ENCODE measurements at regions not wholly inside any gene's neighbourhood (a gene's known extent, or its start where the extent isn't known, plus 50 kb on each side); places are given as distances from the start of the nearest gene placed in this dataset.

DNA sequence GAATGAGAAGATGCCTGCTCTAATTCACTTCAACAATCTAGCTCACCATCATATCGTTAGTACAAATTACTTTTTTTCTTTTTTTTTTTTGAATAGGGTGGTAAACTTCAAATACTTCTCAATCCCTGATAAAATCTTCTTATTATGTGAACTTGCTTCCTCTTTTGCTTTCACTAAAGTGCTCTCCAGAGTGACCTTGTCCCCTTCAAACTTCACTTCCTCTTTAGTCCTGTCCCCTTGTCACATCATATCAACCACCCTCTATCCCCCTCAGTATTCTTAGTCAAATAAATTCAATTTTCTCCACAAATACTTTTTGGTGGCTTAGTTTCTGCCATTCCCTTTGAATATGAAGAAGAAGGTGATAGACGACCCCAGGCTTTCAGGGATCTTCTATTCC lies 124.9 kb upstream of the PLXNA2 start:
- H3K4me3 ChIP-seq (ENCODE audit: low read depth, low read length), result no peak overlapping the region
- DNase-seq (ENCODE audit: low read depth, low spot score), result no peak
- TF ChIP-seq, protein P1, sequence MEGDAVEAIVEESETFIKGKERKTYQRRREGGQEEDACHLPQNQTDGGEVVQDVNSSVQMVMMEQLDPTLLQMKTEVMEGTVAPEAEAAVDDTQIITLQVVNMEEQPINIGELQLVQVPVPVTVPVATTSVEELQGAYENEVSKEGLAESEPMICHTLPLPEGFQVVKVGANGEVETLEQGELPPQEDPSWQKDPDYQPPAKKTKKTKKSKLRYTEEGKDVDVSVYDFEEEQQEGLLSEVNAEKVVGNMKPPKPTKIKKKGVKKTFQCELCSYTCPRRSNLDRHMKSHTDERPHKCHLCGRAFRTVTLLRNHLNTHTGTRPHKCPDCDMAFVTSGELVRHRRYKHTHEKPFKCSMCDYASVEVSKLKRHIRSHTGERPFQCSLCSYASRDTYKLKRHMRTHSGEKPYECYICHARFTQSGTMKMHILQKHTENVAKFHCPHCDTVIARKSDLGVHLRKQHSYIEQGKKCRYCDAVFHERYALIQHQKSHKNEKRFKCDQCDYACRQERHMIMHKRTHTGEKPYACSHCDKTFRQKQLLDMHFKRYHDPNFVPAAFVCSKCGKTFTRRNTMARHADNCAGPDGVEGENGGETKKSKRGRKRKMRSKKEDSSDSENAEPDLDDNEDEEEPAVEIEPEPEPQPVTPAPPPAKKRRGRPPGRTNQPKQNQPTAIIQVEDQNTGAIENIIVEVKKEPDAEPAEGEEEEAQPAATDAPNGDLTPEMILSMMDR (IDR thresholded peaks at IDR 0.05; ENCODE audit: insufficient read depth, low read length, missing control alignments), result no peak
- ChIA-PET CTCF (no interaction called here), POLR2A (no interaction called here)

DNA sequence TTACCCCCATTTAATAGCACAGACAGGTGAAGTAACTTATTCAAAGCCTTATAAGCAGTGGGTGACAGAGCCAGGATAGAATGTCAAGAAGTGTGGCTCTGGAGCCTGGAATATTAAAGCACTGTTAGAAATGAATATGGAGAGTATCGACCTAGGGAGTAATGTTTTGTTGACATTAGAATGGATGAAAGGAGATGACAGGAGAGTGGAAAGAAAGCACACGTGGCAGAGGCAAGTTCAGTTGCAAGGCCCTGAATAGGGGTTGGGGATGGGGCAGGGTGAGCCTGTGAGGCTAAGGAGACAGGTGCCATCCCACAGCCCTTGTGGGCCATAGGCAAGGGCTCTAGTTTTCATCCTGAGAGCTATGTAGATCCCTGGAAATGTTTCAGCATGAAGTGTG lies 125.5 kb upstream of the PLXNA2 start:
- ChIA-PET POLR2A (no interaction called here), CTCF (no interaction called here)
- no peak for DNase-seq (ENCODE audit: low read depth, low spot score)
- TF ChIP-seq, protein P1 (IDR thresholded peaks at IDR 0.05; ENCODE audit: insufficient read depth, low read length, missing control alignments), result no peak
- H3K4me3 ChIP-seq (ENCODE audit: low read depth, low read length), result no peak overlapping the region

DNA sequence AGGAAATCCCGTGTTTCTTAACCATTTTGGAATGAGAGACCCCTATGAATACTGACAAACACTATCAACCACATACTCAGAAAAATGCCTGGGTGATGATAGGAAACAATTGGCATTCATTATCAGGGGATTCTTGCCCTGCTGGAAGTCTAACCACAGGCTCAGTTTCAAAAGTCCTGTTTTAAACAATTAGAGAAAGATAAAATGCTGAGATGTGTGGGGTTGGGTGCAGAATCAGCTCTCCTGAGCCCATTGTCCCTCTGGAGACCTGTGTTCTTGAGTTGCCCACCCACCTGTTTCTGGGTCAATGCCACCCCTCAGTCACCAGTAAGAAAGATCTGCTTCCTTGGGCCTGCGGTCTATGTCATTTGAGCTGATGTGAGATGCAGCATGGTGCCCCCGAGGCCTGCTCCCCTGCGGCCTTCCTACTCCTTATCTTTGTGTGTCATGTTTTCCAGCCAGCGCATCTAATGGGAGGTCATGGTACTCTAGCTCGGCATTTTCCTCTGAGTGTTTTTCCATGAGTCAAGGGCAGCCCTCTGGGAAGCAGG lies 130.3 kb upstream of the PLXNA2 start:
- H3K4me3 ChIP-seq (ENCODE audit: low read depth, low read length), result no peak overlapping the region
- DNase-seq (ENCODE audit: low read depth, low spot score), result no peak
- ChIA-PET CTCF (no interaction called here), POLR2A (no interaction called here)
- TF ChIP-seq, protein P1 (IDR thresholded peaks at IDR 0.05; ENCODE audit: insufficient read depth, low read length, missing control alignments), result no peak

DNA sequence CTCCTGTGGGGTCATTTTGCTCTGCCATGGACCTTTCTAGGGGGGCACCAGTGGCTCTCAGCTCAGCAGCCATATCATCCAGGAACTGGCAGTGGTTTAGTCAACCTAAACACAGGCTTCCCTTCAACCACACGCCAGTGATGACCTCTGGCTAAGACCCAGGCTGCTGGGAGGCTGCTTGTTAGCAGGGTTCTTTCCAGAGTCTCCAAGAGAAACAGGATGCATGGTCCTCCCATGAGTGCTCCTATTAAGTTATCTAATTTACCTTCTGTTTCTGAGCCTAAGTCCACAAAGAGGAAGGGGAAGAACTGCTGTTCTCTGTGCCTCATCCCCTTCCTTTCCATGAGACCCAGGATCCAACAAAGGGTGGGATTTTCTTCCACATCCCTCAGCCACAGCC lies 137.3 kb upstream of the PLXNA2 start:
- CTCF ChIA-PET, result no interaction called here
- POLR2A ChIA-PET, result no interaction called here
- DNase-seq (ENCODE audit: low read depth, low spot score), result no peak

DNA sequence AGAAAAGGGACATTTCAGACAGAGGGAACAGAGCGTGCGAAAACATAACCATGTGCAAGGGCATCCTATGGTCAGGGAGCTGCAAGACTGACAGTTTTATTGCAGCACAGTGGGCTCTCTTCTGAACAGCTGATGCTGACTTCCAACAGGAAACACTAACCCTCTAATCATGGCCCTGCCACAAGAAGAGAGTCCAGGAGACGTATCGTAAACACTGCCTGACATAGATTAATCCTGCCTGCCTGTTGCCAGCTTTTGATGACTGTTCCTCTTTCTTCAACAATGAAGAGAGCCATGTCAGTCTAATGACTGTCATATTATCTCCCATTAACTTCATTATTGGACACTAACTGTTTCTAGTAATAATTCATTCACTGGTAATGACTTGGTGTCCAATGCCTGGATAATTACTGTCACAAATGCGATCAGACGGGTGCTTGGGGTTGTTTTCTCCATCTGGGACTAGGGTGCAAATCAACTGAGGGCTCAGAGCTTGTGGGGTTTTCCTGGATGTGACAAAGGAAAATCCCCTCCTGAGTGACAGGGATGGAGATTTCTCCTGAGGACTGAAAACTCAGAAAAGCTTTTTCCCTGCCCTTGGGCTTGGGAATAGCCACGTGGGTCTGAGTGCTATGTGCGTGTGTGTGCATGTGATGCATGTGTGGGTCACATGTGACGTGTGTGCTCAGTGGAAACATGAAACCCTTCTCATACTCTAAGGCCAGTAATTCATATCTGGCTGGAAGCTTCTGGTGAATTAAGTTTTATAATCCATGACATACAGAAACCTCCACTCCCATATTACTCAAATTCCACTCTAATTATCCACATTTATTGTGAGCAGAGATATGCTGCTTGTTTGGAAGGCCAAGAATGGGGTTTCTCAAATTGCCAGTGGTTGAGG lies 144.0 kb upstream of the PLXNA2 start:
- ChIA-PET CTCF (no interaction called here), POLR2A (no interaction called here)
- DNase-seq (ENCODE audit: low read depth, low spot score), result no peak
- TF ChIP-seq, protein P1 (IDR thresholded peaks at IDR 0.05; ENCODE audit: insufficient read depth, low read length, missing control alignments), result no peak
- H3K4me3 ChIP-seq (ENCODE audit: low read depth, low read length), result no peak overlapping the region

More for the DNA sequence above, 137.3 kb upstream of the PLXNA2 start:
- TF ChIP-seq, protein P1 (IDR thresholded peaks at IDR 0.05; ENCODE audit: insufficient read depth, low read length, missing control alignments), result no peak
- H3K4me3 ChIP-seq (ENCODE audit: low read depth, low read length), result no peak overlapping the region

DNA sequence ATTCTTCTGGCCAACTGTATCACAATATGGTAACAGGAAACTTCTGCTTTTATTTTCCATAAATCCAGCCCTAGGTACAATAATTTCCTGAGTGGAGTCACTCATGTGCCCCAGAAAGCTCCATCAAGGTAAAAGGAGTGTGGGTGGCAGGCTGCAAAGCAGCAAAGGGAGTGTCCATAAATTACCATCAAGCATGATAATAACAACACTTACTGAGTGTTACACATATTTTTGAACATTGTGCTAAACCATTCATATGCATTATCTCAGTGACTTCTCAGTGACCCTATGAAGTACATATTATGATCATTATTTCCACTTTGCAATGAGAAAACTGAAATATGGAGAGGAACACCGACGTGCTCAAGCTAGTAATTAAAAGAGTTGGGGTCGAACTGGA lies 149.2 kb upstream of the PLXNA2 start:
- ChIA-PET CTCF (interaction anchor here (1.1 kb wide), 1 partner anchor 34 kb away, joined by 3 read pairs; no protein-coding TSS in a partner anchor), POLR2A (no interaction called here)
- DNase-seq (ENCODE audit: low read depth, low spot score), result no peak
- H3K4me3 ChIP-seq (ENCODE audit: low read depth, low read length), result no peak overlapping the region
- TF ChIP-seq, protein P1 (IDR thresholded peaks at IDR 0.05; ENCODE audit: insufficient read depth, low read length, missing control alignments), result no peak

All from AG04449 (cell line).